ENCODE measurements at regions not wholly inside any gene's neighbourhood (a gene's known extent, or its start where the extent isn't known, plus 50 kb on each side); places are given as distances from the start of the nearest gene placed in this dataset.

DNA sequence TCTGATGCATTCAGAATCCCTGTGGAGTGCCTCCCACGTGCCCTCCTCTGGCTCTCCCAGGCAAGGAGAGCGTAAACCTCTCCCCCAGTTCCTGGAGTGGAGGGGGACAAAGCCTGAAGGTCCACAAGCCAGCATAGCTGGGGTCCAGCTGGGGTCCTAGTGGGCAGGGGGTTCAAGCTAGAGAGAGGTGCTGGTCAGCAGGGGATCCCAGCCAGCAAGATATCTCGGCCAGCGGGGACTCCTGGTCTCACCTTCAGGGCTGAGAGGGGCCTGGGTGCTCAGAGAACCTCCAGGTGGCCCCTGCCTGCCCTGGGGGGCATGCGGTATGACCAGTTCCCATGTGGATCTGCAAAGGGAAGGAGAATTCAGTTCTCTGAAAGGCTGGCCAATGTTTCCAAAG is 413.7 kb downstream of the TCERG1L start:
- H3K9me3 ChIP-seq (ENCODE audit: control insufficient read depth, low read length) = no peaks in the 10 kb centered on the region
- intact Hi-C loops (cut with DNase I) = no loop called here
- no peak overlapping the region for H3K4me3 ChIP-seq (ENCODE audit: low read length)
- ATAC-seq (no peak), DNase-seq (no peak)
- no peak overlapping the region for H3K27ac ChIP-seq (ENCODE audit: low read length)
- H3K4me1 ChIP-seq (ENCODE audit: control insufficient read depth, insufficient read depth, low read length) = no peaks in the 10 kb centered on the region
- WGBS = 79% methylated on average over 5 of the region's 5 CpGs
- H3K27me3 ChIP-seq (ENCODE audit: control insufficient read depth, insufficient read depth) = no peaks in the 10 kb centered on the region

DNA sequence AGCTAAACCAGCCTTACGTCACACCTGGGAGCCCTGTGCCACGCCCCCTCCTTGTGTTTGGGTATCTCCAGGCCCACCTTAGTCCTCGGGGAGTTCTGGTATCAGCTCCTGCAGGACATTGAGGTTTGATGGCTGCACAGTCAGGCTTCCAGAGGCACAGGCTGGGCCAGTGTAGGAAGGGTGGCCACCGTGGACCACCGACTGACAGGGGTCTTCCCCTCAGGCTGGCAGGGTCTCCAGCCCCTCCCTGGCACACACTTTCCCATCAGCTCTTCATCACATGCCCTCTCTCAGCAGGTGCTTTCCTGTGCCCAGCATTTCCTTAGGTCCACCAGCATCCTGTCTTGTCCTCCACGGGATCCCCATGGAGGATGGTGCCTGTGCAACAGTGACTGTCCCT is 413.1 kb downstream of the TCERG1L start:
- Histone ChIP-seq H3K9me3 (ENCODE audit: control insufficient read depth, low read length) (no peaks in the 10 kb centered on the region), H3K4me3 (ENCODE audit: low read length) (no peak overlapping the region), H3K27ac (ENCODE audit: low read length) (no peak overlapping the region), H3K27me3 (ENCODE audit: control insufficient read depth, insufficient read depth) (no peaks in the 10 kb centered on the region), H3K4me1 (ENCODE audit: control insufficient read depth, insufficient read depth, low read length) (no peaks in the 10 kb centered on the region)
- DNase-seq (no peak), ATAC-seq (no peak)
- intact Hi-C loops (cut with DNase I) = no loop called here
- WGBS = 75% methylated on average over 6 of the region's 6 CpGs

GRCh38 chr10:130899856-130900255 is 411.7 kb downstream of the TCERG1L start:
- no peak for ATAC-seq
- Histone ChIP-seq H3K27ac (ENCODE audit: low read length) (no peak overlapping the region), H3K9me3 (ENCODE audit: control insufficient read depth, low read length) (no peaks in the 10 kb centered on the region), H3K4me3 (ENCODE audit: low read length) (no peak overlapping the region), H3K27me3 (ENCODE audit: control insufficient read depth, insufficient read depth) (no peaks in the 10 kb centered on the region), H3K4me1 (ENCODE audit: control insufficient read depth, insufficient read depth, low read length) (no peaks in the 10 kb centered on the region)
- intact Hi-C loops (cut with DNase I) = no loop called here
- DNase-seq = no peak
- 91% methylated on average over 12 of the region's 12 CpGs for WGBS

- ATAC-seq = no peak
- 80% methylated on average over 14 of the region's 14 CpGs for WGBS
- H3K4me1 ChIP-seq (ENCODE audit: control insufficient read depth, insufficient read depth, low read length) = no peaks in the 10 kb centered on the region
These were observed 410.9 kb downstream of the TCERG1L start for GRCh38 chr10:130900441-130901160.

DNA sequence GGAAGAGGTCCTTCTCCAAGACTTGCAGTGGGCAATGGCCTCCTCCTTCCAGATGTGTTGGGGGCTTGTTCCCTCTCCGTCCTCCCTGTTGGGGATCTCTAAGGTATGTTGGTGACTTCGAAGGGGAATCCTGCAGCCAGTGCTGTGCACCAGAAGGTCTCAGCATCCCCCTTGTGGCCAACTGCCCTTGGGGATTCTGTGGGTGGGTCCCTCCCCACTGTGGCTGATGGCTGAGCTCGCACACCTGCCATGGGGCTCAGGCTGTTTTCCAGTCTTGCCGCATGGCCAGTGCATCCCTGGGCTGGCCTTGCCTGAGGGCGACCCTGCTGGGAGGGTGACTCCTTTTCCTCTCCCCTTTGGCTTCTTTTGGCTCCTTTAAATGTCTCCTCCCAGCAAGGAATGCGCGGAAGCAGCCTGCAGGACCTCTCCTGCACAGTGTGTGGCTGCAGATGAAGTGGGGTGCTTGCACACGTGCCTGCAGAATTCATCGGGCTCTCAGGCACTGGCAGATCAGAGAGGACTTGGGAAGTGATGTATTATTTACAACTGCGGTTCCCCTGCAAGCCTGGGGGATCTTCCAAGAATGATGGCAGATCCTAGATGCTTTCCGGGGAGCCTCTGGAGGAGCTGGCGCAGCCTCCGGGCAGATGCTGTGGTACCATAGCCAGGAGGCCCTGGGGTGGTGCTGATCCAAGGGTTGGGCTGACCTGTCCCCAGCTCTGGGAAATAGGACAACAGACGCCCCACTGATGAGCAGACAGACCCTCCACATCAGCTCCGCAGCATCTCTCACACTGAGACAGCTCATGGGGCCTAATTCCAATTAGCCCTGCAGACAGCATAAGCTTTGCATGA is 410.0 kb downstream of the TCERG1L start:
- ATAC-seq (no peak), DNase-seq (no peak)
- no peak overlapping the region for H3K4me3 ChIP-seq (ENCODE audit: low read length)
- H3K27me3 ChIP-seq (ENCODE audit: control insufficient read depth, insufficient read depth) = no peaks in the 10 kb centered on the region
- WGBS = 73% methylated on average over 15 of the region's 15 CpGs
- H3K27ac ChIP-seq (ENCODE audit: low read length) = no peak overlapping the region
- intact Hi-C loops (cut with DNase I) = no loop called here
- H3K4me1 ChIP-seq (ENCODE audit: control insufficient read depth, insufficient read depth, low read length) = no peaks in the 10 kb centered on the region
- no peaks in the 10 kb centered on the region for H3K9me3 ChIP-seq (ENCODE audit: control insufficient read depth, low read length)

More at GRCh38 chr10:130900441-130901160, 410.9 kb downstream of the TCERG1L start:
- no peak overlapping the region for H3K4me3 ChIP-seq (ENCODE audit: low read length)
- no peak for DNase-seq
- no peaks in the 10 kb centered on the region for H3K27me3 ChIP-seq (ENCODE audit: control insufficient read depth, insufficient read depth)
- intact Hi-C loops (cut with DNase I) = no loop called here
- no peaks in the 10 kb centered on the region for H3K9me3 ChIP-seq (ENCODE audit: control insufficient read depth, low read length)
- no peak overlapping the region for H3K27ac ChIP-seq (ENCODE audit: low read length)

- Histone ChIP-seq H3K4me3 (ENCODE audit: low read length) (no peak overlapping the region), H3K27ac (ENCODE audit: low read length) (no peak overlapping the region), H3K4me1 (ENCODE audit: control insufficient read depth, insufficient read depth, low read length) (no peaks in the 10 kb centered on the region), H3K27me3 (ENCODE audit: control insufficient read depth, insufficient read depth) (no peaks in the 10 kb centered on the region), H3K9me3 (ENCODE audit: control insufficient read depth, low read length) (no peaks in the 10 kb centered on the region)
- no peak for DNase-seq
- intact Hi-C loops (cut with DNase I) = no loop called here
- no peak for ATAC-seq
- 69% methylated on average over 8 of the region's 8 CpGs for WGBS
These were observed 409.1 kb downstream of the TCERG1L start for GRCh38 chr10:130902471-130902870.

DNA sequence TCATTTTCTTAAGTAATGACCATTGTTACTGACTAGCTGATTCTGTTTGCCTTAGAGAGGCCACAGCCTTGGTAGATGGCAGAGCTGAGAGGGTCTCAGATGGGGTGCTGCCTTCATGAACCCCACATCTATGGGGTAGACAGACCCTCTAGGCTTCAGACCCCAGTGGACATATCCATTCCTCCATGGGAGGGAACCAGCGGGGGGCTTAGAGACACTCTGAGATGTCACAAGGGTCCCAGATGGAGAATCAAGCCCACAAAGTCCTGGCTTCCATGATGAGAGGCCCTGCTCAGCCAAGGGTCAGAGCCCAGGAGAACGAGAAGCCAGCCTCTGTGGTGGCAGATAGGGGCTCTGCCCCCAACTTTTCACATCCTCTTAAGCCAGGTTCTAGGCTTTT is 408.6 kb downstream of the TCERG1L start:
- WGBS = 72% methylated on average over 2 of the region's 2 CpGs
- H3K4me3 ChIP-seq (ENCODE audit: low read length) = no peak overlapping the region
- no peaks in the 10 kb centered on the region for H3K9me3 ChIP-seq (ENCODE audit: control insufficient read depth, low read length)
- DNase-seq (no peak), ATAC-seq (no peak)
- no peaks in the 10 kb centered on the region for H3K27me3 ChIP-seq (ENCODE audit: control insufficient read depth, insufficient read depth)
- intact Hi-C loops (cut with DNase I) = no loop called here
- no peak overlapping the region for H3K27ac ChIP-seq (ENCODE audit: low read length)
- no peaks in the 10 kb centered on the region for H3K4me1 ChIP-seq (ENCODE audit: control insufficient read depth, insufficient read depth, low read length)

GRCh38 chr10:130904676-130905075 is 406.8 kb downstream of the TCERG1L start:
- Histone ChIP-seq H3K27ac (ENCODE audit: low read length) (no peak overlapping the region), H3K27me3 (ENCODE audit: control insufficient read depth, insufficient read depth) (no peaks in the 10 kb centered on the region), H3K4me1 (ENCODE audit: control insufficient read depth, insufficient read depth, low read length) (no peaks in the 10 kb centered on the region), H3K9me3 (ENCODE audit: control insufficient read depth, low read length) (no peaks in the 10 kb centered on the region), H3K4me3 (ENCODE audit: low read length) (no peak overlapping the region)
- DNase-seq (no peak), ATAC-seq (no peak)
- WGBS = 73% methylated on average over 8 of the region's 8 CpGs
- intact Hi-C loops (cut with DNase I) = no loop called here

GRCh38 chr10:130905386-130905785 is 406.1 kb downstream of the TCERG1L start:
- ATAC-seq (no peak), DNase-seq (no peak)
- Histone ChIP-seq H3K4me1 (ENCODE audit: control insufficient read depth, insufficient read depth, low read length) (no peaks in the 10 kb centered on the region), H3K27ac (ENCODE audit: low read length) (no peak overlapping the region), H3K9me3 (ENCODE audit: control insufficient read depth, low read length) (no peaks in the 10 kb centered on the region), H3K27me3 (ENCODE audit: control insufficient read depth, insufficient read depth) (no peaks in the 10 kb centered on the region), H3K4me3 (ENCODE audit: low read length) (no peak overlapping the region)
- WGBS = 75% methylated on average over 8 of the region's 8 CpGs
- intact Hi-C loops (cut with DNase I) = no loop called here

- Histone ChIP-seq H3K4me1 (ENCODE audit: control insufficient read depth, insufficient read depth, low read length) (no peaks in the 10 kb centered on the region), H3K4me3 (ENCODE audit: low read length) (no peak overlapping the region), H3K27me3 (ENCODE audit: control insufficient read depth, insufficient read depth) (no peaks in the 10 kb centered on the region), H3K9me3 (ENCODE audit: control insufficient read depth, low read length) (no peaks in the 10 kb centered on the region), H3K27ac (ENCODE audit: low read length) (no peak overlapping the region)
- no peak for ATAC-seq
- intact Hi-C loops (cut with DNase I) = no loop called here
- no peak for DNase-seq
- 71% methylated on average over 8 of the region's 8 CpGs for WGBS
These were observed 405.6 kb downstream of the TCERG1L start for GRCh38 chr10:130905921-130906320.

DNA sequence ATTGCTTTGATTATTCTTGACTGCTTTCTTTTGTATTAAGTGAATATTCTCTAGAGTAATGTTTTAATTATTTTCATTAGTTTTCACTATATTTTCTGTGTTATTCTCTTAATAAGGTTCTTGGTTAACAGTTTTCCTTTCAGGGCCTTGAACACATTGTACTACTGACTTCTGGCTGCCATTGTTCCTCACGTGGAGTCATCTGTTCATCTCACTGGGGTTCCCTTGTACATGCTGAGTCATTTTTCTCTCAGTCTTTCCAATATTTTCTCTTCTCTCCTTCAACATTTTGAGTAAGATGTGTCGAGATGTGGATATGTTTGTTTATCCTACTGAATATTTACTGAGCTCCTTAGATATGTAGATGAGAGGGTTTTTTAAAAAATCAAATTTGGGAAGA is 400.7 kb downstream of the TCERG1L start:
- Histone ChIP-seq H3K4me3 (ENCODE audit: low read length) (no peak overlapping the region), H3K27ac (ENCODE audit: low read length) (no peak overlapping the region), H3K27me3 (ENCODE audit: control insufficient read depth, insufficient read depth) (no peaks in the 10 kb centered on the region), H3K4me1 (ENCODE audit: control insufficient read depth, insufficient read depth, low read length) (no peaks in the 10 kb centered on the region), H3K9me3 (ENCODE audit: control insufficient read depth, low read length) (peaks cover 2% of the 10 kb centered on the region)
- WGBS = 78% methylated on average over 2 of the region's 2 CpGs
- intact Hi-C loops (cut with DNase I) = no loop called here
- ATAC-seq (no peak), DNase-seq (no peak)
